ENCODE measurements at regions not wholly inside any gene's neighbourhood (a gene's known extent, or its start where the extent isn't known, plus 50 kb on each side); places are given as distances from the start of the nearest gene placed in this dataset.

- no peak overlapping the region for H2AFZ ChIP-seq (ENCODE audit: low read depth)
- H3K27me3 ChIP-seq (ENCODE audit: insufficient read depth), result no peaks in the 10 kb centered on the region
- H4K20me1 ChIP-seq (ENCODE audit: insufficient read depth), result no peaks in the 10 kb centered on the region
- no peaks in the 10 kb centered on the region for H3K79me2 ChIP-seq (ENCODE audit: insufficient read depth)
- TF ChIP-seq NFIC (IDR thresholded peaks at IDR 0.05; ENCODE audit: borderline replicate concordance), result no peak
- no peak for TF ChIP-seq USF1 (IDR thresholded peaks at IDR 0.05; ENCODE audit: borderline replicate concordance, low read depth)
- TF ChIP-seq RAD21 (IDR thresholded peaks at IDR 0.05; ENCODE audit: low read length), result no peak
- TF ChIP-seq MXI1 (IDR thresholded peaks at IDR 0.05; ENCODE audit: low read depth, low read length), result no peak
- no peak for TF ChIP-seq ZBTB33 (IDR thresholded peaks at IDR 0.05; ENCODE audit: borderline replicate concordance, low read depth)
- no peak for TF ChIP-seq POLR2AphosphoS5 (IDR thresholded peaks at IDR 0.05; ENCODE audit: low read depth, low read length)
- TF ChIP-seq JUND (IDR thresholded peaks at IDR 0.05), result no peak
- TF ChIP-seq EZH2phosphoT487 (IDR thresholded peaks at IDR 0.05; ENCODE audit: borderline replicate concordance, low read depth), result no peak
- TF ChIP-seq RXRA (IDR thresholded peaks at IDR 0.05; ENCODE audit: borderline replicate concordance, low read depth), result no peak
- TF ChIP-seq USF2 (IDR thresholded peaks at IDR 0.05; ENCODE audit: borderline replicate concordance, low read depth, low read length), result no peak
- no peak for TF ChIP-seq CHD2 (IDR thresholded peaks at IDR 0.05; ENCODE audit: low read length, partially characterized antibody)
- no peak for TF ChIP-seq SMC3 (IDR thresholded peaks at IDR 0.05; ENCODE audit: low read depth, low read length)
- no peak for TF ChIP-seq EP300 (IDR thresholded peaks at IDR 0.05; ENCODE audit: borderline replicate concordance in 1 of 2, low read depth in 1 of 2, low read length in 1 of 2)
- TF ChIP-seq GATA2 (CRISPR knock-in tag; IDR thresholded peaks at IDR 0.05), result no peak
- CTCF ChIA-PET, result no interaction called here
- no peaks in the 10 kb centered on the region for H3K36me3 ChIP-seq (replicated peaks in 1 of 2; ENCODE audit: control insufficient read depth in 1 of 2, insufficient read depth in 2 of 2, low read length in 1 of 2)
- H3F3A ChIP-seq (replicated peaks; ENCODE audit: insufficient read depth), result no peaks in the 10 kb centered on the region
- POLR2A ChIA-PET, result no interaction called here
- no peak for DNase-seq
- H3K27ac ChIP-seq (ENCODE audit: low read depth in 2 of 2, low read length in 1 of 2), result no peak overlapping the region
- H3K9me3 ChIP-seq, result no peaks in the 10 kb centered on the region
- no peaks in the 10 kb centered on the region for H3K9me2 ChIP-seq
- H3K4me3 ChIP-seq (ENCODE audit: low read depth in 2 of 2, low read length in 1 of 2), result no peak overlapping the region
- H3K4me1 ChIP-seq (ENCODE audit: control insufficient read depth in 1 of 2, insufficient read depth in 2 of 2, low read depth in 1 of 2, low read length in 1 of 2), result no peaks in the 10 kb centered on the region
- no peak overlapping the region for H3K4me2 ChIP-seq
- H3K9ac ChIP-seq, result no peak overlapping the region
Observed at GRCh38 chr6:98107801-98108200, 726.6 kb upstream of the POU3F2 start.

GRCh38 chr6:98116455-98116854 lies 717.9 kb upstream of the POU3F2 start:
- ChIA-PET POLR2A (no interaction called here), CTCF (no interaction called here)
- Histone ChIP-seq H3K27me3 (ENCODE audit: insufficient read depth) (no peaks in the 10 kb centered on the region), H3F3A (replicated peaks; ENCODE audit: insufficient read depth) (no peaks in the 10 kb centered on the region), H4K20me1 (ENCODE audit: insufficient read depth) (no peaks in the 10 kb centered on the region), H3K4me1 (ENCODE audit: control insufficient read depth in 1 of 2, insufficient read depth in 2 of 2, low read depth in 1 of 2, low read length in 1 of 2) (no peaks in the 10 kb centered on the region; a peak in 1 of 4 replicates), H3K9me2 (no peaks in the 10 kb centered on the region), H3K4me3 (ENCODE audit: low read depth in 2 of 2, low read length in 1 of 2) (no peak overlapping the region), H3K9ac (no peak overlapping the region), H3K36me3 (replicated peaks in 1 of 2; ENCODE audit: control insufficient read depth in 1 of 2, insufficient read depth in 2 of 2, low read length in 1 of 2) (no peaks in the 10 kb centered on the region), H3K27ac (ENCODE audit: low read depth in 2 of 2, low read length in 1 of 2) (no peak overlapping the region), H3K79me2 (ENCODE audit: insufficient read depth) (no peaks in the 10 kb centered on the region), H2AFZ (ENCODE audit: low read depth) (no peak overlapping the region), H3K9me3 (no peaks in the 10 kb centered on the region), H3K4me2 (no peak overlapping the region)
- 84% methylated on average over 9 of the region's 9 CpGs for WGBS (ENCODE audit: low lambda C conversion rate)
- no peak for DNase-seq
- TF ChIP-seq FOSL2 (IDR thresholded peaks at IDR 0.05; ENCODE audit: borderline replicate concordance, low read depth) (no peak), ELF1 (IDR thresholded peaks at IDR 0.05) (no peak), GATA2 (CRISPR knock-in tag; IDR thresholded peaks at IDR 0.05) (no peak), TAF1 (IDR thresholded peaks at IDR 0.05; ENCODE audit: borderline replicate concordance, low read depth, low read length) (no peak), SIN3A (IDR thresholded peaks at IDR 0.05; ENCODE audit: borderline replicate concordance, low read depth, low read length) (no peak), EZH2phosphoT487 (IDR thresholded peaks at IDR 0.05; ENCODE audit: borderline replicate concordance, low read depth) (no peak), POLR2AphosphoS5 (IDR thresholded peaks at IDR 0.05; ENCODE audit: low read depth, low read length) (no peak), MXI1 (IDR thresholded peaks at IDR 0.05; ENCODE audit: low read depth, low read length) (no peak), EP300 (IDR thresholded peaks at IDR 0.05; ENCODE audit: borderline replicate concordance in 1 of 2, low read depth in 1 of 2, low read length in 1 of 2) (no peak), NFIC (IDR thresholded peaks at IDR 0.05; ENCODE audit: borderline replicate concordance) (no peak), JUND (IDR thresholded peaks at IDR 0.05) (no peak), FOXJ3 (CRISPR knock-in tag; IDR thresholded peaks at IDR 0.05) (no peak), CTCF (IDR thresholded peaks at IDR 0.05) (no peak), MAX (IDR thresholded peaks at IDR 0.05; ENCODE audit: low read depth) (no peak), PBX3 (IDR thresholded peaks at IDR 0.05) (no peak)
